Gastrocnemius medialis (tissue), 4 donors: ENCODE measurements at regions not wholly inside any gene's neighbourhood (a gene's known extent, or its start where the extent isn't known, plus 50 kb on each side); places are given as distances from the start of the nearest gene placed in this dataset.

Source experiments
- ATAC-seq, 2 donors: fragments of 150-250 bp; one replicate each; pipeline ENCODE4 v1.9.1; 2016
- DNase-seq, 2 donors: peaks; one replicate each; pipeline ENCODE4 v3.0.0-alpha.2; 2019
- H3K27ac ChIP-seq, 4 donors: fragments of 200-600 bp; sonication (generic); 1 replicate in 1 of 4; 2 replicates in 3 of 4; pipeline ENCODE4 v1.5.1; 2016 to 2018; ENCODE audit warnings: mild to moderate bottlenecking in 2 of 4, moderate library complexity in 1 of 4
- H3K27me3 ChIP-seq, 3 donors: fragments of 200-600 bp; sonication (generic) in 2 of 3; 1 replicate in 1 of 3; 2 replicates in 2 of 3; pipeline versions ENCODE4 v1.5.1 to v1.6.0; 2016 to 2019; ENCODE audit warnings: mild to moderate bottlenecking in 1 of 3, moderate library complexity in 1 of 3
- H3K36me3 ChIP-seq, 2 donors: fragments of 200-600 bp; sonication (generic) in 1 of 2; one replicate each; pipeline ENCODE4 v1.5.1; 2017 to 2018
- H3K4me1 ChIP-seq, 2 donors: fragments of 200-600 bp; sonication (generic) in 1 of 2; one replicate each; pipeline ENCODE4 v1.5.1; 2016 to 2017; ENCODE audit warnings: mild to moderate bottlenecking in 2 of 2
- H3K4me3 ChIP-seq, 4 donors: fragments of 200-600 bp; sonication (generic) in 3 of 4; 1 replicate in 1 of 4; 2 replicates in 3 of 4; pipeline ENCODE4 v1.5.1; 2016 to 2019; ENCODE audit warnings: mild to moderate bottlenecking in 2 of 4
- H3K9me3 ChIP-seq, 3 donors: fragments of 200-600 bp; sonication (generic) in 2 of 3; 1 replicate in 1 of 3; 2 replicates in 2 of 3; pipeline ENCODE4 v1.5.1; 2016 to 2019
- CTCF ChIP-seq, 5 experiments: fragments of 450-650 bp in 3 of 5; fragments of 200-600 bp in 2 of 5; sonication (generic) in 2 of 5; IDR thresholded peaks in 4 of 5; conservative IDR thresholded peaks in 1 of 5; 1 replicate in 4 of 5; 2 replicates in 1 of 5; pipeline ENCODE4 v1.5.1; 2016 to 2019; ENCODE audit warnings: antibody characterized with exemption in 5 of 5, mild to moderate bottlenecking in 3 of 5, moderate library complexity in 3 of 5
- POLR2A ChIP-seq, 2 donors: fragments of 450-650 bp; IDR thresholded peaks; one replicate each; pipeline ENCODE4 v1.6.1; 2017; ENCODE audit warnings: antibody characterized with exemption in 2 of 2, mild to moderate bottlenecking in 2 of 2, moderate library complexity in 2 of 2
- in situ Hi-C, 4 donors: fragments of 200-750 bp; cut with MboI; loops; one replicate each; pipeline versions ENCODE4 v1.15.0 to v1.8.0; 2017; ENCODE audit warnings: low sequenced_read_pairs in 4 of 4
- intact Hi-C: fragments of 100-400 bp; cut with DNase I; formaldehyde crosslinking; loops from one replicate; pipeline ENCODE4 v1.15.1; 2023; ENCODE audit warnings: low total_unique reads

- H3K4me3 ChIP-seq = no peak overlapping the region
- intact Hi-C loops (no loop called here), in situ Hi-C loops (no loop called here)
- no peaks in the 10 kb centered on the region for H3K36me3 ChIP-seq
- no peaks in the 10 kb centered on the region for H3K4me1 ChIP-seq
- no peaks in the 10 kb centered on the region for H3K9me3 ChIP-seq
- DNase-seq = no peak
- TF ChIP-seq POLR2A (IDR thresholded peaks at IDR 0.05) (no peak), CTCF (IDR thresholded peaks at IDR 0.05 in 4 of 5, conservative IDR thresholded peaks at IDR 0.05 in 1 of 5) (no peak)
- ATAC-seq = no peak
- H3K27me3 ChIP-seq = no peaks in the 10 kb centered on the region
- no peak overlapping the region for H3K27ac ChIP-seq
Measured at GRCh38 chr10:109178591-109178990, 744.7 kb downstream of the XPNPEP1 start.

DNA sequence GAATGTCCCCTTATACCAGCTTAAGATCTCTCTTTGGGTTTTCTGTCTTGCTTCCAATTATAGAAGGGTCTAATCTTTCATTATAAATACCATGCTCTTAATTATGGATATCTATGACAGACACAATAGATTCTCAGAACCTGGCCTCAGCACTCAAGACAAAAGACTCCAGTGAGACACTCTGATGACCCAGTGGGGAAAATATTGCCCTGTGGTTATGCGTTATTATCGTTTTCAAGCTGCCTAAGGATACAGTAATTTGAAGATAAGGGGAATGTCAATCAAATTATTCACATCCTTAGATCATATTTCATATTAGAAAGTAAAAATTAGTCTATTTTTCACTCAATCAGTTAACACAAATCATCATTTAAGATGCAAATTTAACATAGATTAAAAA is 748.8 kb downstream of the XPNPEP1 start:
- intact Hi-C loops (no loop called here), in situ Hi-C loops (no loop called here)
- no peak for DNase-seq
- H3K9me3 ChIP-seq = no peaks in the 10 kb centered on the region
- H3K27ac ChIP-seq = no peak overlapping the region
- H3K4me1 ChIP-seq = no peaks in the 10 kb centered on the region
- no peak overlapping the region for H3K4me3 ChIP-seq
- no peaks in the 10 kb centered on the region for H3K36me3 ChIP-seq
- no peak for ATAC-seq
- H3K27me3 ChIP-seq = no peaks in the 10 kb centered on the region
- TF ChIP-seq POLR2A (IDR thresholded peaks at IDR 0.05) (no peak), CTCF (IDR thresholded peaks at IDR 0.05 in 4 of 5, conservative IDR thresholded peaks at IDR 0.05 in 1 of 5) (no peak)

GRCh38 chr10:109173937-109174336 is 749.4 kb downstream of the XPNPEP1 start:
- no peak for ATAC-seq
- Histone ChIP-seq H3K4me3 (no peak overlapping the region), H3K4me1 (no peaks in the 10 kb centered on the region), H3K27ac (no peak overlapping the region), H3K9me3 (no peaks in the 10 kb centered on the region), H3K36me3 (no peaks in the 10 kb centered on the region), H3K27me3 (no peaks in the 10 kb centered on the region)
- TF ChIP-seq POLR2A (IDR thresholded peaks at IDR 0.05) = no peak
- intact Hi-C loops = no loop called here
- in situ Hi-C loops = no loop called here
- no peak for DNase-seq

DNA sequence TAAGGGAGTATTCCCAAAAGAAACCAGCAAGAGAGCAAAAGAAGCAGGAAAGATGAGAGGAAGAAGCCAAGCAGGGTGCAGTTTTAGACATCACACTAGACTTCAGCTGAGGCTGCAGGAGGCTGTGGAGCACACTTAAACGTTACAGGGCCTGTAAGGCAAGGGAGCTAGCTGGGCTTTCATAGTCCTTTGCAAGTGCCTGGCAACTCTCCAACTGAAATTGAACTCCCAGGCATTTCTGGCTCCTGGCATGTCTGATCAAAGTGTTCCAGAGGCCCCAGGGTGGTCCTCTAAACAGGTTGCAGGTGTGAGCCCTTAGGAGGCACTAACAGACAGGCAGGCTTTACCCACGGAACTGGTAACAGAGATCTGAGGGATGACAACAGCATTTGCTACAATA is 750.2 kb downstream of the XPNPEP1 start:
- Histone ChIP-seq H3K4me1 (no peaks in the 10 kb centered on the region), H3K4me3 (no peak overlapping the region), H3K36me3 (no peaks in the 10 kb centered on the region), H3K9me3 (no peaks in the 10 kb centered on the region), H3K27me3 (no peaks in the 10 kb centered on the region), H3K27ac (no peak overlapping the region)
- TF ChIP-seq POLR2A (IDR thresholded peaks at IDR 0.05) = no peak
- TF ChIP-seq CTCF (IDR thresholded peaks at IDR 0.05 in 4 of 5, conservative IDR thresholded peaks at IDR 0.05 in 1 of 5) = no peak
- DNase-seq = no peak
- no peak for ATAC-seq
- intact Hi-C loops (no loop called here), in situ Hi-C loops (no loop called here)

DNA sequence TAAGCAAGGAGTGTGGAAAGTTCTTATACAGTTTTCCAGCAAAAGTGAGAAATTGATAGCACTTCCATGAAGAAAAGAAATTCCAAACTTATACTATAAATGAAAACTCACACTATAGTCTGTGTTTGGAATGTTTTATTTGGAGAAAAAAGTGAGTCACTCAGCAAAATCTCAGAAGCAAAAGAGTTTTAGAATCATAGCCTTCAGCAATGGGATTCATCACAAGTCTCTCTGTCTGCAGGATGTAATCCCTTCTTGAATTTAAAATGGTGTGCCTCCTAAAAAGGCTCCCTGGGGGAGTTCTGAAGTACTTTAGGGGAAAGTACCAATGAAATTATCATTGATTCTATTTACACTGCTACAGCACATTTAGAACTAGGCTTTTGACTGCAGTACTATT is 756.4 kb downstream of the XPNPEP1 start:
- intact Hi-C loops = no loop called here
- H3K36me3 ChIP-seq = no peaks in the 10 kb centered on the region
- H3K27me3 ChIP-seq = no peaks in the 10 kb centered on the region
- in situ Hi-C loops = no loop called here
- no peaks in the 10 kb centered on the region for H3K9me3 ChIP-seq
- H3K4me3 ChIP-seq = no peak overlapping the region
- no peaks in the 10 kb centered on the region for H3K4me1 ChIP-seq
- ATAC-seq (no peak), DNase-seq (no peak)
- no peak for TF ChIP-seq CTCF (IDR thresholded peaks at IDR 0.05 in 4 of 5, conservative IDR thresholded peaks at IDR 0.05 in 1 of 5)
- TF ChIP-seq POLR2A (IDR thresholded peaks at IDR 0.05) = no peak
- H3K27ac ChIP-seq = no peak overlapping the region
